Astrocyte of the cerebellum (primary cell): ENCODE measurements at regions not wholly inside any gene's neighbourhood (a gene's known extent, or its start where the extent isn't known, plus 50 kb on each side); places are given as distances from the start of the nearest gene placed in this dataset.

ENCODE experiments used
- DNase-seq: peaks from one replicate; pipeline ENCODE4 v3.0.0-alpha.2; 2011; ENCODE audit warnings: low read depth
- H3K4me3 ChIP-seq: 2 replicates; pipeline ENCODE4 v1.5.1; 2011; ENCODE audit warnings: mild to moderate bottlenecking, low read depth, low read length, moderate library complexity
- in situ Hi-C: cut with HindIII; loops from 2 replicates; pipeline ENCODE4 v1.10.0; 2017; ENCODE audit warnings: low sequenced_read_pairs
- TF ChIP-seq, protein P1 (sequence below): IDR thresholded peaks from 2 replicates; pipeline ENCODE4 v1.5.1; 2012; ENCODE audit warnings: low read length, low read depth, moderate library complexity, mild to moderate bottlenecking; ENCODE audit errors: missing control alignments

GRCh38 chr2:226664661-226665060 lies 135.0 kb downstream of the IRS1 start:
- no peak overlapping the region for H3K4me3 ChIP-seq
- DNase-seq = no peak
- TF ChIP-seq, protein P1, sequence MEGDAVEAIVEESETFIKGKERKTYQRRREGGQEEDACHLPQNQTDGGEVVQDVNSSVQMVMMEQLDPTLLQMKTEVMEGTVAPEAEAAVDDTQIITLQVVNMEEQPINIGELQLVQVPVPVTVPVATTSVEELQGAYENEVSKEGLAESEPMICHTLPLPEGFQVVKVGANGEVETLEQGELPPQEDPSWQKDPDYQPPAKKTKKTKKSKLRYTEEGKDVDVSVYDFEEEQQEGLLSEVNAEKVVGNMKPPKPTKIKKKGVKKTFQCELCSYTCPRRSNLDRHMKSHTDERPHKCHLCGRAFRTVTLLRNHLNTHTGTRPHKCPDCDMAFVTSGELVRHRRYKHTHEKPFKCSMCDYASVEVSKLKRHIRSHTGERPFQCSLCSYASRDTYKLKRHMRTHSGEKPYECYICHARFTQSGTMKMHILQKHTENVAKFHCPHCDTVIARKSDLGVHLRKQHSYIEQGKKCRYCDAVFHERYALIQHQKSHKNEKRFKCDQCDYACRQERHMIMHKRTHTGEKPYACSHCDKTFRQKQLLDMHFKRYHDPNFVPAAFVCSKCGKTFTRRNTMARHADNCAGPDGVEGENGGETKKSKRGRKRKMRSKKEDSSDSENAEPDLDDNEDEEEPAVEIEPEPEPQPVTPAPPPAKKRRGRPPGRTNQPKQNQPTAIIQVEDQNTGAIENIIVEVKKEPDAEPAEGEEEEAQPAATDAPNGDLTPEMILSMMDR = no peak
- in situ Hi-C loops = no loop called here

DNA sequence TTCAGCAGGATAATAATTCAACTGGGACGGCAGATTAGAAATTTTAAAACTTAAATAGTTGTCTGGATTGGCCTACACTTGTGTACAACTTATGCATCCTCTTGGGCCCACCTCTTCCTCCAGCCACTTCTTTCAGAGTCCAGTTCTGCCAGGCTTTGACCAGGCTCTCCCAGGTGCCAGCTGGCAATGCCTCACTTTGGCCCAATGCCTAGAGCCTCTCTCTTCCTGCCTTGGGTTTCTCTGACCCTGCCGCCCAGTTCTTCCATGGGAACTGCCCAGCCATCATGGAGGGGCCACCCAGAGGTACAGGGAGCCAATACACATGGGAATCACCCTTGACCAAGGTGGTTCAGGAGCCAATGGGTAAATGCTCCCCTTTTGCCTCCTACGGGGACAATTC lies 135.5 kb downstream of the IRS1 start:
- TF ChIP-seq, protein P1 = no peak
- in situ Hi-C loops = no loop called here
- no peak overlapping the region for H3K4me3 ChIP-seq

DNA sequence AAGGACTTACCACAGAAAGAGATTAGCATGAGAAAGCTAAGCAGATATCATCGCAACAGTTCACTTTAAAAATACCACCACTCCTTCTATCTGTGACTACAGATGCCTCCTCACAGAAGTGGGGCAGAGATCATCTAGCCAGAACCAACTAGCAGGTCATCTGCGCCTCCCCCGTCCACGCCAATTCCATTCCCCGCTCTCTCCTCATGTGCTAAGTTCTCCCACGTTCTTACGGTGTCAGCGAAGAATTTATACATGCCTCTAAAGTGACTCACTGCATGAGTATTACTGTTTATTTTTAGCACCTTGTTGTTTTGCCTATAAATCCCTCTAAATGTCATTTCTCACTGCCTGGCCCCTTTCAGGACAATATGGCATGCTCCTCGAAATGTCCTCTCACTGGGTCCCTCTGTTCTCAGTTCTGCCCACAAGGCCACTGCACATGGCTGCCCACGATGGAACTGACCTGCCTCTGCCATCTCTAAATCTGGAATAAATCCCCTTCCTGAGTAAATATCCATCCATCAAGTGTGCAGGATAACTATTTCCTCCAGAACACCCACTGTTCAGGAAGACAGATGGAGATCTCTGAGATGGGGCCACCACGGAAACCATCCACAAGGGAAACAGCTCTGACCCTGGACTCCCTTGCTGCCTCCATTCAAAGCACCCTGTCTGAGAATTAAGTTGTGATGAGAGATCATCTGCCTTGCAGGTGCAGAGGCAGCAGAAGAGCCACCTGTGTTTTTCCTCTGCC lies 137.7 kb downstream of the IRS1 start:
- TF ChIP-seq, protein P1 = no peak
- in situ Hi-C loops = no loop called here
- peak; percentile 92 for DNase-seq
- no peak overlapping the region for H3K4me3 ChIP-seq

More for the DNA sequence above, 135.5 kb downstream of the IRS1 start:
- no peak for DNase-seq

GRCh38 chr2:226660526-226660925 lies 139.1 kb downstream of the IRS1 start:
- in situ Hi-C loops = no loop called here
- TF ChIP-seq, protein P1 = no peak
- DNase-seq = peak; percentile 61
- H3K4me3 ChIP-seq = no peak overlapping the region

DNA sequence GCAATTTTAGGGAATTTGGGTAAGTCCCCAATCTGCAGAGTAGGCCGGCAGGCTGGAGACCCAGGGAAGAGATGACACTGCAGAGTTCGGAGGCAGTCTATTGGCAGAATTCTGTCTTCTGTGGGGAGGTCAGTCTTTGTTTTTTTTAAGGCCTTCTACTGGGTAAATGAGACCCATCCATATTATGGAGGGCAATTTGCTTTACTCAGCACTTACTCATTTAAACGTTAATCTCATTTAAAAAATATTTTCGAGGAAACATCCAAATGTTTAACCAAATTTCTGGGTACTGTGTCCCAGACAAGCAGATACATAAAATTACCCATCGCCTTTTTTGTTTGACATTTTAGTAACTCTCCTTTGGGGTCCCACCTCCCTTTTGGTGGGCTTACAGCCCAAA lies 139.5 kb downstream of the IRS1 start:
- no peak overlapping the region for H3K4me3 ChIP-seq
- TF ChIP-seq, protein P1 = no peak
- no peak for DNase-seq
- in situ Hi-C loops = no loop called here

DNA sequence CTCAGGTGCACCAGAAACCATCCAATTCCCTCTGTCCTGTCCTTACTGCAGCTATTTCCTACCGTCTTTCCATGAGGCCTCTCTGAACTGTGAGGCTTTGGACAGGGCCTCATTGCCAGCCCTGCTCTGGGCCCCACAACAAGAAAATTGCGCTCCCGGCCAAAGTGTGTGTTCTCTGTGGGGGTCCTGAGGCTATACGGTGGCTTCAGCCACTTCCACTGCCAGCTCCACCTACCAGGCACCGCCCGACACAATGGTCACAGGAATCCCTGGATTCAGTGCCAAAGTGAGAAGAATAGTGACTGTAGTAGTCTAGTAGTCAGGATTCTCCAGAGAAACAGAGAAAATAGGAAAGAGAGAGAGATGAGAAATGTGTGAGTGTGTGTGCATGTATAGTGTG lies 140.2 kb downstream of the IRS1 start:
- H3K4me3 ChIP-seq = no peak overlapping the region
- DNase-seq = no peak
- TF ChIP-seq, protein P1 = no peak
- in situ Hi-C loops = loop anchor here (10.0 kb wide), 1 partner anchor 1545 kb away; no protein-coding TSS in a partner anchor
